H1 (cell line): ENCODE measurements at regions not wholly inside any gene's neighbourhood (a gene's known extent, or its start where the extent isn't known, plus 50 kb on each side); places are given as distances from the start of the nearest gene placed in this dataset.

Experiments used
- CTCF ChIA-PET: fragments of 300-600 bp; sonication (Branson Sonifier 250); formaldehyde crosslinking; loops from one replicate; lab custom pipeline; 2021; ENCODE audit not compliant: partially characterized antibody; lab: Charles Lee
- POLR2A ChIA-PET: fragments of 300-600 bp; sonication (Branson Sonifier 250); formaldehyde crosslinking; loops from one replicate; lab custom pipeline; 2021; ENCODE audit warnings: inconsistent platforms; ENCODE audit not compliant: partially characterized antibody; lab: Charles Lee
- DNase-seq, 2 experiments: peaks; one replicate each; pipeline versions ENCODE4 v3.0.0 to v3.0.0-alpha.2; 2010 to 2022; ENCODE audit warnings: low spot score in 2 of 2, low read depth in 1 of 2, mixed read lengths in 1 of 2
- FAIRE-seq: peaks from 2 replicates; lab custom pipeline; 2011; peaks lifted over from hg19 to GRCh38; lab: Jason Lieb, UNC
- H2AFZ ChIP-seq: 2 replicates; pipeline ENCODE4 v1.8.1; 2012; ENCODE audit warnings: low read length, inconsistent platforms
- H2AK5ac ChIP-seq: 2 replicates; pipeline ENCODE4 v1.6.1; 2013; ENCODE audit warnings: low read depth, low read length
- H2BK120ac ChIP-seq: replicated peaks from 2 replicates; pipeline ENCODE3; 2013; ENCODE audit warnings: low read depth, low read length, inconsistent platforms
- H2BK12ac ChIP-seq: 2 replicates; pipeline ENCODE4 v1.6.1; 2013; ENCODE audit warnings: low read depth, low read length
- H2BK15ac ChIP-seq: 2 replicates; pipeline ENCODE4 v1.6.1; 2013; ENCODE audit warnings: low read length
- H2BK20ac ChIP-seq: 2 replicates; pipeline ENCODE4 v1.6.1; 2013; ENCODE audit warnings: low read length
- H2BK5ac ChIP-seq: 2 replicates; pipeline ENCODE4 v1.6.1; 2013; ENCODE audit warnings: low read depth, low read length
- H3K14ac ChIP-seq: 2 replicates; pipeline ENCODE4 v1.6.1; 2013; ENCODE audit warnings: inconsistent platforms; ENCODE audit not compliant: insufficient read length
- H3K18ac ChIP-seq: 2 replicates; pipeline ENCODE4 v1.6.1; 2013; ENCODE audit warnings: low read length; ENCODE audit errors: extremely low read depth
- H3K23ac ChIP-seq: 2 replicates; pipeline ENCODE4 v1.6.1; 2013; ENCODE audit warnings: inconsistent platforms; ENCODE audit not compliant: insufficient read length
- H3K23me2 ChIP-seq: 2 replicates; pipeline ENCODE4 v1.6.1; 2013; ENCODE audit warnings: low read depth, low read length
- H3K27ac ChIP-seq: 2 replicates; pipeline ENCODE4 v1.6.1; 2011; ENCODE audit warnings: low read depth, low read length, inconsistent platforms
- H3K27me3 ChIP-seq, 4 experiments: replicated peaks in 1 of 4; 1 replicate in 1 of 4; 2 replicates in 3 of 4; pipeline versions ENCODE4 v1.6.1 to v1.8.1; 2011 to 2013; ENCODE audit warnings: low read length in 3 of 4, mild to moderate bottlenecking in 3 of 4, inconsistent platforms in 2 of 4, mixed read lengths in 2 of 4, moderate library complexity in 1 of 4; ENCODE audit not compliant: control insufficient read depth in 3 of 4, insufficient read depth in 3 of 4; ENCODE audit errors: extremely low read depth in 1 of 4
- H3K36me3 ChIP-seq, 4 experiments: 2 replicates each; pipeline versions ENCODE4 v1.6.1 to v1.8.1; 2011 to 2013; ENCODE audit warnings: mild to moderate bottlenecking in 4 of 4, low read length in 3 of 4, moderate library complexity in 2 of 4, control low read depth in 1 of 4, inconsistent platforms in 1 of 4; ENCODE audit not compliant: insufficient read depth in 4 of 4, control insufficient read depth in 2 of 4
- H3K4ac ChIP-seq: replicated peaks from 2 replicates; pipeline ENCODE3; 2013; ENCODE audit warnings: low read length, low read depth, mixed read lengths, inconsistent platforms; ENCODE audit not compliant: insufficient read length
- H3K4me1 ChIP-seq, 4 experiments: replicated peaks in 1 of 4; 1 replicate in 1 of 4; 2 replicates in 3 of 4; pipeline versions ENCODE4 v1.6.1 to v1.8.1; 2011 to 2013; ENCODE audit warnings: low read length in 3 of 4, inconsistent platforms in 2 of 4, mixed read lengths in 1 of 4; ENCODE audit not compliant: insufficient read depth in 4 of 4, control insufficient read depth in 3 of 4
- H3K4me2 ChIP-seq, 2 experiments: 2 replicates each; pipeline versions ENCODE4 v1.6.1 to v1.8.1; 2011 to 2013; ENCODE audit warnings: low read depth in 2 of 2, low read length in 2 of 2, control low read depth in 1 of 2, inconsistent platforms in 1 of 2, mild to moderate bottlenecking in 1 of 2; ENCODE audit not compliant: insufficient read depth in 1 of 2
- H3K4me3 ChIP-seq, 4 experiments: fragments of 200-600, 300-600 bp in 1 of 4; sonication (generic), shearing (Covaris generic), sonication (Bioruptor Twin) in 1 of 4; 2 replicates each; pipeline versions ENCODE4 v1.5.1 to v1.8.1; 2011 to 2016; ENCODE audit warnings: low read length in 4 of 4, low read depth in 3 of 4, control low read depth in 2 of 4, inconsistent platforms in 2 of 4, mild to moderate bottlenecking in 2 of 4, mixed read lengths in 1 of 4, moderate library complexity in 1 of 4; ENCODE audit not compliant: insufficient read depth in 2 of 4; ENCODE audit errors: extremely low read depth in 1 of 4
- H3K56ac ChIP-seq: replicated peaks from 2 replicates; pipeline ENCODE3; 2013; ENCODE audit warnings: low read depth, mild to moderate bottlenecking, mixed read lengths, low read length, inconsistent platforms; ENCODE audit not compliant: insufficient read length
- H3K79me1 ChIP-seq: 2 replicates; pipeline ENCODE4 v1.6.1; 2013; ENCODE audit warnings: low read depth, low read length, control low read depth
- H3K79me2 ChIP-seq, 2 experiments: 2 replicates each; pipeline versions ENCODE4 v1.6.1 to v1.8.1; 2012 to 2013; ENCODE audit warnings: low read length in 2 of 2, mild to moderate bottlenecking in 2 of 2, inconsistent platforms in 1 of 2; ENCODE audit not compliant: insufficient read depth in 2 of 2, control insufficient read depth in 1 of 2
- H3K9ac ChIP-seq, 4 experiments: replicated peaks in 1 of 4; 1 replicate in 1 of 4; 2 replicates in 3 of 4; pipeline versions ENCODE4 v1.6.1 to v1.8.1; 2011 to 2013; ENCODE audit warnings: low read depth in 3 of 4, low read length in 3 of 4, control low read depth in 2 of 4, mild to moderate bottlenecking in 2 of 4, moderate library complexity in 2 of 4, inconsistent platforms in 1 of 4; ENCODE audit errors: extremely low read depth in 1 of 4
- H3K9me3 ChIP-seq, 2 experiments: 2 replicates each; pipeline versions ENCODE4 v1.6.1 to v1.8.1; 2012 to 2013; ENCODE audit warnings: mild to moderate bottlenecking in 2 of 2, moderate library complexity in 2 of 2, control low read depth in 1 of 2, inconsistent platforms in 1 of 2, low read depth in 1 of 2, low read length in 1 of 2, mixed read lengths in 1 of 2; ENCODE audit not compliant: insufficient read depth in 2 of 2
- H4K20me1 ChIP-seq, 2 experiments: replicated peaks in 1 of 2; 2 replicates each; pipeline versions ENCODE3 to v1.8.1; 2011 to 2013; ENCODE audit warnings: inconsistent platforms in 2 of 2, low read length in 2 of 2, mild to moderate bottlenecking in 1 of 2; ENCODE audit not compliant: insufficient read depth in 2 of 2, control insufficient read depth in 1 of 2
- H4K5ac ChIP-seq: 2 replicates; pipeline ENCODE4 v1.6.1; 2013; ENCODE audit warnings: low read length, low read depth, mixed read lengths, inconsistent platforms; ENCODE audit not compliant: insufficient read length
- H4K8ac ChIP-seq: 2 replicates; pipeline ENCODE4 v1.8.0; 2013; ENCODE audit warnings: mild to moderate bottlenecking, moderate library complexity, low read length, inconsistent platforms; ENCODE audit not compliant: insufficient read depth; ENCODE audit errors: extremely low read depth
- H4K91ac ChIP-seq: replicated peaks from 2 replicates; pipeline ENCODE3; 2013; ENCODE audit warnings: low read length, mixed read lengths, inconsistent platforms; ENCODE audit not compliant: insufficient read length
- BRCA1 ChIP-seq: IDR thresholded peaks from 2 replicates; pipeline ENCODE4 v1.6.1; 2012; ENCODE audit warnings: low read depth, low read length, improper control_type of control experiment
- CBX8 ChIP-seq: fragments of 300-800, 300-1000 bp; sonication (generic); IDR thresholded peaks from 2 replicates; pipeline ENCODE4 v1.7.1; 2016; ENCODE audit warnings: low read depth, low read length, borderline replicate concordance
- CEBPB ChIP-seq: IDR thresholded peaks from 2 replicates; pipeline ENCODE4 v1.6.1; 2012; ENCODE audit warnings: low read depth, low read length
- FOSL1 ChIP-seq: IDR thresholded peaks from 2 replicates; pipeline ENCODE4 v1.6.1; 2011; ENCODE audit warnings: mild to moderate bottlenecking, low read depth, low read length, moderate library complexity; ENCODE audit not compliant: insufficient read depth
- HDAC6 ChIP-seq: IDR thresholded peaks from one replicate; pipeline ENCODE4 v1.7.1; 2012; ENCODE audit warnings: low read depth, mild to moderate bottlenecking, inconsistent platforms, low read length, moderate library complexity
- KDM1A ChIP-seq: fragments of 200-600, 300-600 bp; sonication (generic); IDR thresholded peaks from 2 replicates; pipeline ENCODE4 v1.7.1; 2016; ENCODE audit warnings: mild to moderate bottlenecking, low read length, borderline replicate concordance
- KDM4A ChIP-seq: IDR thresholded peaks from one replicate; pipeline ENCODE4 v1.7.1; 2012; ENCODE audit warnings: low read depth, mild to moderate bottlenecking, moderate library complexity, low read length, inconsistent platforms; ENCODE audit not compliant: severe bottlenecking
- RAD21 ChIP-seq, 2 experiments: IDR thresholded peaks in 1 of 2; conservative IDR thresholded peaks in 1 of 2; 2 replicates each; pipeline ENCODE4 v1.6.1; 2011; ENCODE audit warnings: low read depth in 2 of 2, low read length in 2 of 2, improper control_type of control experiment in 1 of 2, inconsistent platforms in 1 of 2, mild to moderate bottlenecking in 1 of 2, moderate library complexity in 1 of 2
- RXRA ChIP-seq: IDR thresholded peaks from 2 replicates; pipeline ENCODE4 v1.6.1; 2011; ENCODE audit warnings: low read depth, mild to moderate bottlenecking, low read length, moderate library complexity; ENCODE audit not compliant: insufficient read depth
- SAP30 ChIP-seq: fragments of 300-600 bp; sonication (generic); IDR thresholded peaks from 2 replicates; pipeline ENCODE4 v1.7.1; 2012; ENCODE audit warnings: low read length, moderate library complexity, mild to moderate bottlenecking, inconsistent platforms; ENCODE audit not compliant: insufficient read depth, insufficient replicate concordance
- TBP ChIP-seq: IDR thresholded peaks from 2 replicates; pipeline ENCODE4 v1.6.1; 2011; ENCODE audit warnings: low read depth, low read length, improper control_type of control experiment
- ZNF274 ChIP-seq: IDR thresholded peaks from 2 replicates; pipeline ENCODE4 v1.7.0; 2012; ENCODE audit warnings: low read length, borderline replicate concordance; ENCODE audit errors: extremely low read depth
- WGBS, 2 experiments: shearing (Covaris generic) in 1 of 2; methylation state at CpG; one replicate each; pipeline versions ENCODE4 v1.1.6 to v1.1.7; 2013 to 2015; ENCODE audit warnings: low lambda C conversion rate in 2 of 2, mixed read lengths in 2 of 2, inconsistent platforms in 1 of 2, low coverage in 1 of 2, missing lambda C conversion rate in 1 of 2; ENCODE audit not compliant: insufficient replicate concordance in 2 of 2, insufficient coverage in 1 of 2, insufficient read length in 1 of 2; ENCODE audit errors: extremely low coverage in 1 of 2, missing lambda C conversion rate in 1 of 2; 5-methylcytosine and 5-hydroxymethylcytosine counted together
- TF ChIP-seq, protein P1 (sequence below): IDR thresholded peaks from 2 replicates; pipeline ENCODE4 v1.6.1; 2011; ENCODE audit warnings: low read depth, mild to moderate bottlenecking, low read length; ENCODE audit not compliant: insufficient read depth

DNA sequence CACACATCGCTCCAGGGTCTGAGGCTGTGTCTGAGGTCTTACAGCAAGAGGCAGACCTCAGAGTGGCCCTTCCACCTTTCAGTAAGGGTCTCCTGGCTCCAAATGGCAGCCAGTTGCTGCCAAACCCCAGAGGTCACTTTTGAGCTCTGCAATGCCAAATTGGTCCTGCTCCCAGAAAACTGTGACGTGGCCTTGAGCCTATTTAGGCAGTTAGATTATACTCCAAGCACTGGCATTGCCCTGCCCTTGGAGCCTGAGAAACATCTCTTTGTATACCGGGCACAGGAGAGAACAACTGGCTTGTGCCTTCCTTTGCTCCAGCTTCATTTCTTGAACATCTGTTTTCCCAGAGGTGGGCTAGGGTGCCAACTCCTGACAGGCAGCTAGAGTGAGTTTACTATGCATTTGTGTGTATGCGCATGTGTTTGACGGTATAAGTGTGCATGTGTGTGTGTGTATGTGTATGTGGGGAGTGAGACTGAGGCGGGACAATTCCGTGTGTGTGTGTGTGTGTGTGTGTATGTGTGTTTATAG, 134.5 kb downstream of the IER5 start:
- WGBS, 2 experiments: 92% methylated on average over 7 of the region's 7 CpGs; no CpG with 5 or more reads in 1 of the 2 experiments
- TF ChIP-seq CEBPB (no peak), RAD21 (IDR thresholded peaks at IDR 0.05 in 1 of 2, conservative IDR thresholded peaks at IDR 0.05 in 1 of 2; ENCODE audit: low read depth in 2 of 2, low read length in 2 of 2) (no peak), TBP (no peak), ZNF274 (no peak), CBX8 (no peak), SAP30 (no peak), FOSL1 (no peak), BRCA1 (no peak), RXRA (no peak), KDM4A (no peak), KDM1A (no peak), HDAC6 (no peak)
- TF ChIP-seq, protein P1, sequence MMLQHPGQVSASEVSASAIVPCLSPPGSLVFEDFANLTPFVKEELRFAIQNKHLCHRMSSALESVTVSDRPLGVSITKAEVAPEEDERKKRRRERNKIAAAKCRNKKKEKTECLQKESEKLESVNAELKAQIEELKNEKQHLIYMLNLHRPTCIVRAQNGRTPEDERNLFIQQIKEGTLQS: no peak

More for the DNA sequence above, 134.5 kb downstream of the IER5 start:
- Histone ChIP-seq H3K79me1 (no peaks in the 10 kb centered on the region), H3K4me2 (no peak overlapping the region), H4K91ac (no peak overlapping the region), H3K36me3 (no peaks in the 10 kb centered on the region), H2BK120ac (no peak overlapping the region), H4K5ac (no peak overlapping the region), H3K14ac (no peak overlapping the region), H2BK5ac (no peak overlapping the region), H3K56ac (no peak overlapping the region), H4K8ac (no peak overlapping the region), H3K9ac (no peak overlapping the region), H3K9me3 (0 out of 4 replicates have a peak, but pooled peaks cover 0 to 4% of the 10 kb centered on the region in 2 experiments), H2BK20ac (no peak overlapping the region), H2BK12ac (no peak overlapping the region), H3K18ac (no peak overlapping the region), H3K4ac (no peak overlapping the region), H2BK15ac (no peak overlapping the region), H4K20me1 (no peaks in the 10 kb centered on the region), H3K4me3 (no peak overlapping the region), H2AK5ac (no peak overlapping the region), H3K27me3 (no peaks in the 10 kb centered on the region), H3K79me2 (no peaks in the 10 kb centered on the region), H3K23ac (no peak overlapping the region), H3K23me2 (0 out of 2 replicates have a peak, but pooled peaks cover 2% of the 10 kb centered on the region), H2AFZ (no peak overlapping the region), H3K27ac (no peak overlapping the region), H3K4me1 (peaks cover 0 to 3% (median 2%) of the 10 kb centered on the region in 4 experiments; a peak in 2 of 7 replicates)
- CTCF ChIA-PET: interaction anchor here (0.7 to 1.8 kb wide), 9 partner anchors 10 to 202 kb away, joined by 3 to 7 read pairs (median 3); no protein-coding TSS in a partner anchor
- FAIRE-seq: no peak
- DNase-seq: no peak
- POLR2A ChIA-PET: no interaction called here
